Adrenal gland (tissue), 5 donors: ENCODE measurements at regions not wholly inside any gene's neighbourhood (a gene's known extent, or its start where the extent isn't known, plus 50 kb on each side); places are given as distances from the start of the nearest gene placed in this dataset.

Experiments used
- CTCF ChIP-seq, 6 experiments: fragments of 450-650 bp in 4 of 6; fragments of 200-600 bp in 2 of 6; sonication (generic) in 1 of 6; IDR thresholded peaks; 1 replicate in 5 of 6; 2 replicates in 1 of 6; pipeline versions ENCODE4 v1.5.1 to v1.8.0; 2016 to 2021; ENCODE audit warnings: antibody characterized with exemption in 6 of 6, mild to moderate bottlenecking in 2 of 6, moderate library complexity in 1 of 6
- POLR2A ChIP-seq, 2 donors: fragments of 450-650 bp; IDR thresholded peaks; one replicate each; pipeline ENCODE4 v1.6.1; 2017; ENCODE audit warnings: antibody characterized with exemption in 2 of 2, mild to moderate bottlenecking in 2 of 2, moderate library complexity in 1 of 2
- donor health status: DM: no; HTN: no; CAD: no.

DNA sequence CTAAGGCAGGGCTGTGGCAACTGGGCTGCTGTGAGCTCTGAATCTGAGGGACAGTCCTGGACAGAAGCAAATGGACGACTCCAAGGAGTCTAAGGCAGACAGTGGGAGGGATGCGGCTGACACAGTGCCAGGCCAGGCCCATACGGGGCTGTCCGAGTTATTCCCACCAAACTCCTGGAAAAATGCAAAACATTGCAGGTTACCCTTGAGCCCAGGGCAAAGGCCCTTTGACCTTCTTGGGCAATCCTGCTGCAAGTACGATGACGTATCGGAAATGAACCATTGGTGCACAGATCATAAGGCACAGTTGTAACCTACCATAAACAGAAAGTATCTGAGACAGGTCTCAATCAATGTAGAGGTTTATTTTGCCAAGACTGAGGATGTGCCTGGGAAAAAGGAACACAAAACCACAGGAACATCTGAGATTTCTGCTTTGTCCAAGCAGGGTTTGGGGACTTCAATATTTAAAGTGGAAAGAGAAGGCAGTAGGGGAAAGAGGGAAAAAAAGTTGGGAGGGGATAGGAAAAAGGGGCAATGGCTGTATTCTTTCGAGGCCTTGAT is 118.9 kb downstream of the DACT2 start:
- TF ChIP-seq CTCF (IDR thresholded peaks at IDR 0.05) (no peak), POLR2A (IDR thresholded peaks at IDR 0.05) (no peak)
